Fibroblast of villous mesenchyme (primary cell): ENCODE measurements at regions not wholly inside any gene's neighbourhood (a gene's known extent, or its start where the extent isn't known, plus 50 kb on each side); places are given as distances from the start of the nearest gene placed in this dataset.

Experiments
- DNase-seq: peaks from one replicate; pipeline ENCODE4 v3.0.0-alpha.2; 2010; ENCODE audit warnings: low read depth
- H3K4me3 ChIP-seq: 2 replicates; pipeline ENCODE4 v1.5.1; 2011; ENCODE audit warnings: low read depth, mild to moderate bottlenecking, low read length
- CTCF ChIP-seq: IDR thresholded peaks from 2 replicates; pipeline ENCODE4 v1.5.1; 2012; ENCODE audit warnings: low read depth, mild to moderate bottlenecking, low read length; ENCODE audit not compliant: insufficient read depth

- H3K4me3 ChIP-seq = no peak overlapping the region
- DNase-seq = no peak
- no peak for TF ChIP-seq CTCF
Observed at GRCh38 chr1:36635284-36635683, 152.6 kb upstream of the CSF3R start.

- TF ChIP-seq CTCF = no peak
- no peak overlapping the region for H3K4me3 ChIP-seq
- no peak for DNase-seq
Observed at GRCh38 chr1:36628804-36629203, 146.1 kb upstream of the CSF3R start.

- H3K4me3 ChIP-seq = no peak overlapping the region
- DNase-seq = no peak
- TF ChIP-seq CTCF = no peak
Observed at GRCh38 chr1:36626435-36626834, 143.7 kb upstream of the CSF3R start.

GRCh38 chr1:36625935-36626310, 143.2 kb upstream of the CSF3R start:
- no peak for DNase-seq
- TF ChIP-seq CTCF = no peak
- no peak overlapping the region for H3K4me3 ChIP-seq

GRCh38 chr1:36625253-36625934, 142.7 kb upstream of the CSF3R start:
- TF ChIP-seq CTCF = no peak
- no peak overlapping the region for H3K4me3 ChIP-seq
- no peak for DNase-seq

- no peak for TF ChIP-seq CTCF
- no peak for DNase-seq
- no peak overlapping the region for H3K4me3 ChIP-seq
Observed at GRCh38 chr1:36624466-36624865, 141.8 kb upstream of the CSF3R start.

- H3K4me3 ChIP-seq = no peak overlapping the region
- DNase-seq = no peak
- TF ChIP-seq CTCF = no peak
Observed at GRCh38 chr1:36622741-36623648, 140.3 kb upstream of the CSF3R start.
